HG03280 (cell line): ENCODE measurements at regions not wholly inside any gene's neighbourhood (a gene's known extent, or its start where the extent isn't known, plus 50 kb on each side); places are given as distances from the start of the nearest gene placed in this dataset.

Source experiments
- ATAC-seq: cut with Tn5 transposase; IDR thresholded peaks from one replicate; pipeline ENCODE4 v1.9.1; 2021; ENCODE audit warnings: mild to moderate bottlenecking, moderate library complexity; ENCODE audit not compliant: unreplicated experiment

- no peak for ATAC-seq
Measured at GRCh38 chr5:105563842-105564241, 2001.3 kb upstream of the NUDT12 start.

- no peak for ATAC-seq
Measured at GRCh38 chr5:105554568-105555169, 1992.1 kb upstream of the NUDT12 start.

- no peak for ATAC-seq
Measured at GRCh38 chr5:105544300-105544699, 1981.7 kb upstream of the NUDT12 start.

GRCh38 chr5:105536675-105537074 lies 1974.1 kb upstream of the NUDT12 start:
- no peak for ATAC-seq

GRCh38 chr5:105530716-105531261 lies 1968.2 kb upstream of the NUDT12 start:
- no peak for ATAC-seq

- no peak for ATAC-seq
Measured at GRCh38 chr5:105529851-105530250, 1967.3 kb upstream of the NUDT12 start.

- ATAC-seq, result no peak
Measured at GRCh38 chr5:105508519-105508918, 1945.9 kb upstream of the NUDT12 start.

- ATAC-seq, result no peak
Measured at GRCh38 chr5:105506692-105507277, 1944.2 kb upstream of the NUDT12 start.

GRCh38 chr5:105503950-105504349 lies 1941.4 kb upstream of the NUDT12 start:
- ATAC-seq, result no peak

- ATAC-seq, result no peak
Measured at GRCh38 chr5:105501315-105501714, 1938.7 kb upstream of the NUDT12 start.

- ATAC-seq, result no peak
Measured at GRCh38 chr5:105475401-105475800, 1912.8 kb upstream of the NUDT12 start.

GRCh38 chr5:105462377-105462776 lies 1899.8 kb upstream of the NUDT12 start:
- no peak for ATAC-seq

- no peak for ATAC-seq
Measured at GRCh38 chr5:105460721-105461120, 1898.1 kb upstream of the NUDT12 start.

GRCh38 chr5:105453216-105453807 lies 1890.7 kb upstream of the NUDT12 start:
- no peak for ATAC-seq

- no peak for ATAC-seq
Measured at GRCh38 chr5:105448271-105448670, 1885.7 kb upstream of the NUDT12 start.

GRCh38 chr5:105430516-105430915 lies 1867.9 kb upstream of the NUDT12 start:
- no peak for ATAC-seq

GRCh38 chr5:105428451-105429380 lies 1866.1 kb upstream of the NUDT12 start:
- no peak for ATAC-seq

- ATAC-seq, result no peak
Measured at GRCh38 chr5:105414067-105414466, 1851.5 kb upstream of the NUDT12 start.

- ATAC-seq, result no peak
Measured at GRCh38 chr5:105413406-105413990, 1850.9 kb upstream of the NUDT12 start.

- no peak for ATAC-seq
Measured at GRCh38 chr5:105409695-105410094, 1847.1 kb upstream of the NUDT12 start.

GRCh38 chr5:105407200-105407599 lies 1844.6 kb upstream of the NUDT12 start:
- ATAC-seq, result no peak
